Jurkat, Clone E6-1 (cell line): ENCODE measurements at regions not wholly inside any gene's neighbourhood (a gene's known extent, or its start where the extent isn't known, plus 50 kb on each side); places are given as distances from the start of the nearest gene placed in this dataset.
"Not testable (repeated sequence)": the region's sequence is repeated elsewhere in the genome, so short reads cannot be mapped to it uniquely, and the experiment has no call there.

Experiments used
- DNase-seq: peaks from one replicate; pipeline ENCODE4 v3.0.0-alpha.2; 2011; ENCODE audit warnings: low read depth, low spot score
- H3K4me3 ChIP-seq: 2 replicates; pipeline ENCODE4 v1.5.1; 2011; ENCODE audit warnings: mild to moderate bottlenecking, low read length, control low read depth, moderate library complexity

- no peak for DNase-seq
Observed at GRCh38 chr3:40869939-40870338, 329.4 kb upstream of the CTNNB1 start.

GRCh38 chr3:40871394-40871793 lies 327.9 kb upstream of the CTNNB1 start:
- no peak for DNase-seq
- H3K4me3 ChIP-seq = no peak overlapping the region

More at GRCh38 chr3:40869939-40870338, 329.4 kb upstream of the CTNNB1 start:
- H3K4me3 ChIP-seq = no peak overlapping the region

- no peak for DNase-seq
- H3K4me3 ChIP-seq = no peak overlapping the region
Observed at GRCh38 chr3:40872258-40872920, 326.9 kb upstream of the CTNNB1 start.

- H3K4me3 ChIP-seq = no peak overlapping the region
- DNase-seq = no peak
Observed at GRCh38 chr3:40873476-40873875, 325.8 kb upstream of the CTNNB1 start.

GRCh38 chr3:40873934-40874699 lies 325.2 kb upstream of the CTNNB1 start:
- no peak overlapping the region for H3K4me3 ChIP-seq
- DNase-seq = no peak

GRCh38 chr3:40875581-40875980 lies 323.7 kb upstream of the CTNNB1 start:
- DNase-seq = no peak
- H3K4me3 ChIP-seq = no peak overlapping the region

- no peak for DNase-seq
- H3K4me3 ChIP-seq = no peak overlapping the region
Observed at GRCh38 chr3:40876009-40876408, 323.3 kb upstream of the CTNNB1 start.

- DNase-seq = no peak
- no peak overlapping the region for H3K4me3 ChIP-seq
Observed at GRCh38 chr3:40876496-40876895, 322.8 kb upstream of the CTNNB1 start.

- H3K4me3 ChIP-seq = no peak overlapping the region
- DNase-seq = no peak
Observed at GRCh38 chr3:40877631-40878463, 321.5 kb upstream of the CTNNB1 start.

GRCh38 chr3:40878464-40878905 lies 320.8 kb upstream of the CTNNB1 start:
- DNase-seq = no peak
- no peak overlapping the region for H3K4me3 ChIP-seq

- DNase-seq = no peak
- H3K4me3 ChIP-seq = no peak overlapping the region
Observed at GRCh38 chr3:40885430-40885829, 313.9 kb upstream of the CTNNB1 start.

GRCh38 chr3:40886660-40887425 lies 312.5 kb upstream of the CTNNB1 start:
- no peak for DNase-seq
- H3K4me3 ChIP-seq = no peak overlapping the region

- no peak for DNase-seq
- H3K4me3 ChIP-seq = no peak overlapping the region
Observed at GRCh38 chr3:40891186-40891585, 308.1 kb upstream of the CTNNB1 start.

- H3K4me3 ChIP-seq = no peak overlapping the region
- no peak for DNase-seq
Observed at GRCh38 chr3:40895109-40895508, 304.2 kb upstream of the CTNNB1 start.

- DNase-seq = no peak
- no peak overlapping the region for H3K4me3 ChIP-seq
Observed at GRCh38 chr3:40899286-40899712, 300.0 kb upstream of the CTNNB1 start.

GRCh38 chr3:40901298-40901697 lies 298.0 kb upstream of the CTNNB1 start:
- no peak for DNase-seq
- no peak overlapping the region for H3K4me3 ChIP-seq

- no peak overlapping the region for H3K4me3 ChIP-seq
- no peak for DNase-seq
Observed at GRCh38 chr3:40901796-40902195, 297.5 kb upstream of the CTNNB1 start.

- DNase-seq, H3K4me3 ChIP-seq: not testable (repeated sequence)
Observed at GRCh38 chr3:40907907-40908465, 291.3 kb upstream of the CTNNB1 start.

- no peak for DNase-seq
- no peak overlapping the region for H3K4me3 ChIP-seq
Observed at GRCh38 chr3:40908612-40909011, 290.7 kb upstream of the CTNNB1 start.
